ENCODE measurements at regions not wholly inside any gene's neighbourhood (a gene's known extent, or its start where the extent isn't known, plus 50 kb on each side); places are given as distances from the start of the nearest gene placed in this dataset.

- TF ChIP-seq CTCF (IDR thresholded peaks at IDR 0.05) (no peak), POLR2A (IDR thresholded peaks at IDR 0.05) (no peak)
These were observed 124.2 kb upstream of the SATB2 start for GRCh38 chr2:199581935-199582360.
